ENCODE measurements at regions not wholly inside any gene's neighbourhood (a gene's known extent, or its start where the extent isn't known, plus 50 kb on each side); places are given as distances from the start of the nearest gene placed in this dataset.

DNA sequence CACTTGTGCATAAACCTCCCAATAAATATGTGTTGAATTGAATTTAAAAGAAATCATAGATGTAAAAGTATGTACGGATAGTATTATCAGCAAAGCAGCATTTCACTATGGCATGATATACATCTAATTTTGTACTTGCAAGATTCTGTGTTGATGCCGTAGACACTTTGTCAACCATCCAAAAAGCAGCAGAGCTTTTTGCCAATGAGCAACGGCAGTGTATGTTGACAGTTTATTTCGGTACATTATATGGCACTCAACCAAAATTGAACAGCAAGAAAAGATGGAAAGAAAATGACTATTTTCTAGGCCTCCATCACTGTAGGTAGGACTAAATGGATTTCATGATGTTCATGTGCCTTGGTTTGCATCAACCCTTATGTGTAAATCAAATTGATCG lies 543.7 kb downstream of the DACH1 start (continued):
- TF ChIP-seq RARB (CRISPR knock-in tag; IDR thresholded peaks at IDR 0.05) (no peak), RCOR1 (IDR thresholded peaks at IDR 0.05; ENCODE audit: low read depth, low read length) (no peak)
- TF ChIP-seq, protein P1, sequence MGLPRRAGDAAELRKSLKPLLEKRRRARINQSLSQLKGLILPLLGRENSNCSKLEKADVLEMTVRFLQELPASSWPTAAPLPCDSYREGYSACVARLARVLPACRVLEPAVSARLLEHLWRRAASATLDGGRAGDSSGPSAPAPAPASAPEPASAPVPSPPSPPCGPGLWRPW (IDR thresholded peaks at IDR 0.05): no peak

DNA sequence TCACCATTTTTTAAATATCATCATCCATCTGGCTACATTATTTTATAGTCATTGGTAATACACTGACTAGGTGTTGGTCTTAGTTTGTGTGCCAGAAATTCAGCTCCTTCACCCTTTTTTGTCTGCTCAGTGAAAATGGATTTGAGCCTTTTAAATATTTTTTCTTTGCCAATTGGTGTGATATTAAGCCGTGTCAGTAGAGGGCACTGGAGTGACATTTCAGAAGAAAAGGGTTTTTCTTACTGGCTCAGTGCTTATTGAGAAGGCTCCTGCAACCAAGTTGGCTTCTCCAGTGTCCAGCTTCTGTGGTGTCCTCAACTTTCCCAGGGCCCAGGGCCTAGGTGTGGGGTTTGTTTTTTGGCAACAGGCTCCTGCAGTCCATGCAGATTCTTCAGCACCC lies 546.6 kb downstream of the DACH1 start:
- 0 out of 6 replicates have a peak, but pooled peaks of 1 of the 2 experiments have one; percentile 23 for ATAC-seq

DNA sequence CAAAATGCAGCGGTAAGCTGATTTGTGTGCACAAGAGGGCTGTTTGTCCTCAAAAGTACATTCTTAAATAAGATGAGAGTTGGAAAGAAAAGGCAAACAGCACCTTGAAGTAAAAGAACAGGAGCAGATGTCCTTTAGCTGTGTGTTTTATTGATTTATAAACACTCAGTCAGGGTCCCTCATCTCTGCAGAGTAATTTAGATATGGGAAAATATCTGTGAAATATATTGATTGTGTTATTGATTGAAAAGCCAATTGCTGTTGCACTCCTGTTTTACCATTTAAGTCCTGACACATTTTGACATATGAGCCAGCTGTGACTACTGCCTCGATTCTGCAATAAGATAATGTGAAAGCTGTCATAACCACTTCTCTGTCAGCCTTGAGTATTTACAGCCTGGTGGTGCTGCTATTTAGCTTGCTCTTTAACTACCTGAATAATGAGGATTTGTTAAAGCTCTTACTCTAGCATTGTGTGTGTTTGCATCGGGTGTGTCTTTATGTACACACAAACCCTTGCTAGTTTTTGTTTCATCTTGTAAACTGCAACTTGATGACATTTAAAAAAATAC lies 550.1 kb downstream of the DACH1 start:
- ATAC-seq: no peak
- H3K4me3 ChIP-seq: no peak overlapping the region
- no peak for DNase-seq (ENCODE audit: low read depth in 1 of 2, low spot score in 1 of 2)
- ChIA-PET CTCF (no interaction called here), POLR2A (no interaction called here)
- no peak overlapping the region for H3K4me2 ChIP-seq
- H3K4me1 ChIP-seq: no peaks in the 10 kb centered on the region
- no peaks in the 10 kb centered on the region for H3K9me3 ChIP-seq
- H3K27ac ChIP-seq: no peak overlapping the region
- TF ChIP-seq ATOH8 (CRISPR knock-in tag; IDR thresholded peaks at IDR 0.05; ENCODE audit: low read depth): no peak
- TF ChIP-seq TP53 (CRISPR knock-in tag; IDR thresholded peaks at IDR 0.05): no peak
- FAIRE-seq: no peak
- 17% methylated on average over 3 of the region's 3 CpGs for WGBS (ENCODE audit: missing lambda C conversion rate)

More for the DNA sequence above, 546.6 kb downstream of the DACH1 start:
- DNase-seq (ENCODE audit: low read depth in 1 of 2, low spot score in 1 of 2): peak in 1 of 2 experiments; percentile 17
- Histone ChIP-seq H3K9me3 (no peaks in the 10 kb centered on the region), H3K4me3 (no peak overlapping the region), H3K4me1 (no peaks in the 10 kb centered on the region), H3K4me2 (no peak overlapping the region), H3K27ac (no peak overlapping the region)
- TF ChIP-seq E2F6 (IDR thresholded peaks at IDR 0.05; ENCODE audit: borderline replicate concordance, low read depth) (no peak), HDAC2 (IDR thresholded peaks at IDR 0.05) (no peak), REST (IDR thresholded peaks at IDR 0.05) (no peak), JUN (IDR thresholded peaks at IDR 0.05) (no peak), MAFK (IDR thresholded peaks at IDR 0.05; ENCODE audit: partially characterized antibody) (peak; percentile 9), BHLHE40 (IDR thresholded peaks at IDR 0.05; ENCODE audit: low read depth, low read length) (no peak), RAD21 (conservative IDR thresholded peaks at IDR 0.05 in 1 of 2, IDR thresholded peaks at IDR 0.05 in 1 of 2) (peak; percentile 20 to 42; a peak in 2 of 5 replicates), RNF2 (IDR thresholded peaks at IDR 0.05; ENCODE audit: borderline replicate concordance, low read depth) (no peak)
- ChIA-PET POLR2A (no interaction called here), CTCF (no interaction called here)
- 0% methylated on average over 1 of the region's 1 CpG for WGBS (ENCODE audit: missing lambda C conversion rate)
- FAIRE-seq: no peak

DNA sequence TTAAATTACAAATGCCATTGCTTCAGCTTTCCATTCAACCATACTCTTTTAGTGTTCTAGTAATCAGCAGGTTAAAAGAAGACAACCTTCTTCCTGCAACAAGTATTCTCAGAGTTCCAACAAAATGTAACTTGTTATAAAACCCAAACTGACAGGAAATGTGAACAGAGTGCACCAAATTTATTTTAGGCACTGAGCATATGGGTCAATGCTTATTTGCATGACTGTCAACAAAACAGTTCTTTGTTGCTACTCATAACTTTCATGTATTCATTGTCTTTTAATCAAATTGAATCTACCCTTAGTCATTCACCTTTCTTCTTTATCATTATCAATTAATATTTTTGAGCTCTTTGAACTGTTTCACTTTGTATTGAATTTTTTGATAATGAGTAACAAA lies 554.1 kb downstream of the DACH1 start:
- H3K9me3 ChIP-seq: no peaks in the 10 kb centered on the region
- no peak overlapping the region for H3K4me2 ChIP-seq
- FAIRE-seq: no peak
- no peak overlapping the region for H3K27ac ChIP-seq
- ChIA-PET POLR2A (no interaction called here), CTCF (no interaction called here)
- H3K4me1 ChIP-seq: no peaks in the 10 kb centered on the region
- no peak overlapping the region for H3K4me3 ChIP-seq
- no peak for ATAC-seq
- TF ChIP-seq EP300 (IDR thresholded peaks at IDR 0.05): no peak
- no peak for DNase-seq (ENCODE audit: low read depth in 1 of 2, low spot score in 1 of 2)
